Stimulated activated CD8-positive, alpha-beta memory T cell treated with anti-CD3 and anti-CD28 coated beads, Interleukin-7, amount 100 ng/mL, for 24 hours (primary cell): ENCODE measurements at regions not wholly inside any gene's neighbourhood (a gene's known extent, or its start where the extent isn't known, plus 50 kb on each side); places are given as distances from the start of the nearest gene placed in this dataset.

ENCODE experiments used
- DNase-seq: peaks from one replicate; pipeline ENCODE4 v3.0.0-alpha.2; 2020; ENCODE audit warnings: low read depth

- DNase-seq = no peak
Observed at GRCh38 chr15:67004142-67004541, 61.3 kb upstream of the SMAD3 start.

- DNase-seq = no peak
Observed at GRCh38 chr15:67005294-67005996, 60.0 kb upstream of the SMAD3 start.

DNA sequence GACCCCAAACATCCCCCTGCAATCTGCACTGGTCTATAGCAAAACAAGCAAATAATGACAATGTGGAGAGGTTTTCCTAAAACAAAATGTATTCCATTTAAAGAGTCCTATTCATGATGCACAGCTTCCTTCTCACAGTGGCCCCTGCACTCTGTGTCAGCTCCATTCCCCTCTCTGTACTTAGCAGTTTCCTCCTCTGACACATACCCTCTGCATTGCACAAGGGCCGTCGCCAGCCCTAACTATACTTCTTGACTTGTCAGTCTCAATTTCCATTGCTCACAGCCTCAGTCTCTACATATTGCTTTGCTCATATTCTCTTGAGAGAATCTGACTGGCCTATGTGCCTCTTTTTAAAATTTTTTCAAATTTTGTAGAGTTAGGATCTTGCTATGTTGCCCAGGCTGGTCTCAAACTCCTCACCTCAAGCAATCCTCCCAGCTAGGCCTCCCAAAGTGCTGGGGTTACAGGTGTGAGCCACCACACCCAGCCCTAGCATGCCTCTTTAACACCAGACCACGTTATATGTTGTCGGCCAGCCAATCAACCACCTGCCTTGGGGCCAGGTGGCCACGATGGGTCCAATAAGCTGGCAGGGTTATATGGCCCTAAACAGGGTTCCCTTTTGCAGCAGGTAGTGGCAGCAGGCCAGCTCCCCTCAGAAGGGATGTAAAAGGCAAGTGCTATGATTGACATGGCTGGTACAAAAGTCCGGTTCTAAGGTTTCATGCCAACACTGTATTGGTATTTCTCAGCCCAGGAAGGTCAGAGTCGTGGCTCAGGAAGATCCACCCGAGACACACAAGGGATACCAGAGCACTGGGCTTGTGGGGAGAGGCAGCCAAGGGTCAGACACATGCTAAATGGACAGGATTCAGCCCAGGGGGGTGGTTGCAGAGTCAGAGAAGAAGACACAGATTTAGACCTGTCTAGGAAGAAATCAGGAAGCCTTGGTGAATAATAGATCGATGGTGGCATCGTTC lies 59.0 kb upstream of the SMAD3 start:
- DNase-seq = no peak

GRCh38 chr15:67009576-67010569 lies 55.5 kb upstream of the SMAD3 start:
- no peak for DNase-seq

- DNase-seq = no peak
Observed at GRCh38 chr15:67010898-67011616, 54.3 kb upstream of the SMAD3 start.

DNA sequence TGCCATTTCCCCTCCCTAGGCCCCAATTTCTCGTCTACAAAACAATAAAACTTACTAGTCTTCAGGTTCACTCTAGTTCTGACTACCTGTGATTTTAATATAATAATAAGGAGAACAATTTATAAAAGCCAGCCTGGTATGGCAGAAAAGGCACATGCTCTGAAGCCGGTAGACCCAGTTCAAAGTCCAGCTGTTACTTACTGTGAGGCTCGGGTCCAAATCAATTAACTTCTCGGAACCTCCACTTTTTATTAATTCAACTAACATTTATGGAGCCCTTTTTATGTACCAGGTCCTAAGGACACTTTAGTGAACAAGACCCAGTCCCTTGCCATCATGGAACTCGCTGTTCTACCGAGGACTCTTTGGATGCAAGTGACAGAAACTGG lies 53.8 kb upstream of the SMAD3 start:
- DNase-seq = no peak

GRCh38 chr15:67013696-67014095 lies 51.7 kb upstream of the SMAD3 start:
- DNase-seq = no peak
